ENCODE measurements at regions not wholly inside any gene's neighbourhood (a gene's known extent, or its start where the extent isn't known, plus 50 kb on each side); places are given as distances from the start of the nearest gene placed in this dataset.

DNA sequence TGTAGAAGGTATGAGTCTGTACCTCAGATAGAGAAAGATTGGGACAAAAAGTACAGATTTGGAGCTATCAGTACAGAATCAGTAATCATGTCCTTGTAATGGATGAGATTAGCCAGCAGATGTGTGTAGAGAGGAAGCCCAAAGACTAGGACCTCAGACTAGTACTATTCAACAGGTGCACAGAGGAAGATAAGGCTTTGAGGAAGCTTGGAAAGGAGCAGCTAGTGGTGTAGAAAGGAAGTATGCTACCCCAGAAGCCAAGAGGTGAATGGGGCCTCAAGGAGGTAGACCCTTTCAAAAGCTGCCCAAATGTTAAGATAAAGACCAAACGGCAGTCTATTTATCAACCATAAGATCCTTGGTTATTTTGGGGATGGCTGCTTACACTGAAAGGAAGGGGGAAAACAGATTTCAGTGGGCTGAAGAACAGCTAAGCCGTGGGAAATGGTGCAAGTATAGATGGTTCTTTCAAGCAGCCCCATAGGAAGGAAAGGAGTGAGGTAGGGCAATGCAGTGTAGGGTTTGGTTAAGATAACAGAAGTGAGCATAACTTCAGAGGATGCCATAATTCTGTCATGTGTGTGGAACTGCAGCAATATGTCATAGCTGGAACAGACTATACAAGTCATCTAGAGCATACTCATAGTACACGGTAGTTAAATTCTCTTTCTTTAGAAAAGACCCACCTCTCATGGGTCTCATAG, 221.7 kb downstream of the HHIPL2 start:
- TF ChIP-seq TCF4 (CRISPR knock-in tag; IDR thresholded peaks at IDR 0.05; ENCODE audit: borderline replicate concordance) (no peak), TOX (CRISPR knock-in tag; IDR thresholded peaks at IDR 0.05; ENCODE audit: borderline replicate concordance) (no peak), ESRRG (CRISPR knock-in tag; IDR thresholded peaks at IDR 0.05) (no peak), ZNF70 (CRISPR knock-in tag; IDR thresholded peaks at IDR 0.05) (no peak), ZFP3 (CRISPR knock-in tag; IDR thresholded peaks at IDR 0.05) (no peak), RARB (CRISPR knock-in tag; IDR thresholded peaks at IDR 0.05) (no peak)
- ATAC-seq = no peak

DNA sequence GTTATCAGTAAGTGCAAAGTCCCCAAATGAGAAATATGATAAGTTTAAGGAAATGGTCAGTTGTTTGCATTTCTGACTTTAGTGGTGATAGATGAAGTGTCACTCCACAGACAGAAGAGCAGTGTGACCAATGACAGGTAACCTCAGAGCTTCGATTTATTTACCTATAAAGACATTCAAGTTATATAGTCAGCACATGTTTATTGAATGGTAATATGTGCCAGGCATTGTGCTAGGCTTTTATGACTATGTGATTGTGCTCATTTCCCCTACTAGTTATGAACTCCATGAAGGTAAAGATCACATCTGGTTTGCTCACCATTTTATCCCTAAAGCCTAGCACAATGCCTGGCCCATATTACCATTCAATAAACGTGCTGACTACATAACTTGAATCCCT, 222.4 kb downstream of the HHIPL2 start:
- TF ChIP-seq ARNTL (CRISPR knock-in tag; IDR thresholded peaks at IDR 0.05; ENCODE audit: borderline replicate concordance, low read depth) (no peak), ZNF565 (CRISPR knock-in tag; conservative IDR thresholded peaks at IDR 0.05; ENCODE audit: low read depth) (no peak), ZC3H10 (CRISPR knock-in tag; IDR thresholded peaks at IDR 0.05) (no peak)
- TF ChIP-seq, protein P1, sequence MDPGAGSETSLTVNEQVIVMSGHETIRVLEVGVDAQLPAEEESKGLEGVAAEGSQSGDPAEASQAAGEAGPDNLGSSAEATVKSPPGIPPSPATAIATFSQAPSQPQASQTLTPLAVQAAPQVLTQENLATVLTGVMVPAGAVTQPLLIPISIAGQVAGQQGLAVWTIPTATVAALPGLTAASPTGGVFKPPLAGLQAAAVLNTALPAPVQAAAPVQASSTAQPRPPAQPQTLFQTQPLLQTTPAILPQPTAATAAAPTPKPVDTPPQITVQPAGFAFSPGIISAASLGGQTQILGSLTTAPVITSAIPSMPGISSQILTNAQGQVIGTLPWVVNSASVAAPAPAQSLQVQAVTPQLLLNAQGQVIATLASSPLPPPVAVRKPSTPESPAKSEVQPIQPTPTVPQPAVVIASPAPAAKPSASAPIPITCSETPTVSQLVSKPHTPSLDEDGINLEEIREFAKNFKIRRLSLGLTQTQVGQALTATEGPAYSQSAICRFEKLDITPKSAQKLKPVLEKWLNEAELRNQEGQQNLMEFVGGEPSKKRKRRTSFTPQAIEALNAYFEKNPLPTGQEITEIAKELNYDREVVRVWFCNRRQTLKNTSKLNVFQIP (CRISPR knock-in tag; IDR thresholded peaks at IDR 0.05; ENCODE audit: borderline replicate concordance, low read depth) = no peak
- no peak for ATAC-seq

DNA sequence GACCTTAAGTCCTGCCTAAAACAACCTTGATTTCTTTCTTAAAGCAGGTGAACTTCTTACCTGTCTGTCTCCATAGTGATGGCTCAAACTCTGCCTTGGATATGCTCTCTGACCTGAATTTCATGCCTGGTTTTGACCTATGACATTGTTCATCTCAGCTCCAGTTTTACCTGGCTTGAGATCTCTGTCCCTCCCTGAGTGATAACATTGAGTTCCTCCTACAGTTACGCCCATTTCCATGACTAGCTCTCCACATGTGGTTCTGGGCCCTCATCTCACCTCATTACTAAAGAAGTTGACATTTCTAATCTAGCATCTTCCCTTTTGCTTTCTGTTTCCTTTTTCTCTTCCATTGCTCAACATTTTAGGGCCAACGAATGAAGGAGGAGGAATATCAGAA, 233.1 kb downstream of the HHIPL2 start:
- TF ChIP-seq CSDC2 (CRISPR knock-in tag; IDR thresholded peaks at IDR 0.05) (no peak), PPARA (CRISPR knock-in tag; IDR thresholded peaks at IDR 0.05; ENCODE audit: borderline replicate concordance) (no peak), SNAI2 (CRISPR knock-in tag; IDR thresholded peaks at IDR 0.05) (no peak), RARB (CRISPR knock-in tag; IDR thresholded peaks at IDR 0.05) (no peak), GLIS3 (CRISPR knock-in tag; IDR thresholded peaks at IDR 0.05) (no peak)
- ATAC-seq = no peak

DNA sequence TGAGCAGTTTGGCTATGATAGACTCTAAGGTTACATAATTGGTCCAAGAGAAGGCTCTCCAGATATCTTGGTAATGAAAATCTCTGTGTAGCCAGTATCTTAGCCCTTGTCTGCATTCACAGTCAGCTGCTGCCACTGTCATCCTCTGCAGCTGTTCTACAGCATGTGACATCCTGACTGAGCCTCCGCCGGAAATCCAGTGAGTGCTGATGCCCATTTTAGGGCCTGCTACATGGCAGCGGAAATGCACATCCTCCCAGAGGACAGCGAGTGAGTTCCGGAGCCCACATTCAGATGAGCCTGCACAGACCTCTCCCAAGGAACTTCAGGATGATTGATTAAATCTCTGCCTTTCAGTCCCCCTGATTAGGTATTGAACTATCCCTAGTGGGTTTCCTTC, 237.1 kb downstream of the HHIPL2 start:
- no peak for ATAC-seq
- TF ChIP-seq TCF4 (CRISPR knock-in tag; IDR thresholded peaks at IDR 0.05; ENCODE audit: borderline replicate concordance) (no peak), OSR1 (CRISPR knock-in tag; IDR thresholded peaks at IDR 0.05) (no peak), ZNF8 (CRISPR knock-in tag; IDR thresholded peaks at IDR 0.05) (no peak), BACH2 (CRISPR knock-in tag; IDR thresholded peaks at IDR 0.05; ENCODE audit: borderline replicate concordance) (no peak), PPARA (CRISPR knock-in tag; IDR thresholded peaks at IDR 0.05; ENCODE audit: borderline replicate concordance) (no peak), CSDC2 (CRISPR knock-in tag; IDR thresholded peaks at IDR 0.05) (no peak), ZFP30 (CRISPR knock-in tag; IDR thresholded peaks at IDR 0.05) (no peak), RARB (CRISPR knock-in tag; IDR thresholded peaks at IDR 0.05) (no peak), SNAI2 (CRISPR knock-in tag; IDR thresholded peaks at IDR 0.05) (no peak), TOX (CRISPR knock-in tag; IDR thresholded peaks at IDR 0.05; ENCODE audit: borderline replicate concordance) (no peak), ZC3H10 (CRISPR knock-in tag; IDR thresholded peaks at IDR 0.05) (no peak), ISL1 (CRISPR knock-in tag; IDR thresholded peaks at IDR 0.05) (no peak), ESRRG (CRISPR knock-in tag; IDR thresholded peaks at IDR 0.05) (no peak)
- TF ChIP-seq, protein P2, sequence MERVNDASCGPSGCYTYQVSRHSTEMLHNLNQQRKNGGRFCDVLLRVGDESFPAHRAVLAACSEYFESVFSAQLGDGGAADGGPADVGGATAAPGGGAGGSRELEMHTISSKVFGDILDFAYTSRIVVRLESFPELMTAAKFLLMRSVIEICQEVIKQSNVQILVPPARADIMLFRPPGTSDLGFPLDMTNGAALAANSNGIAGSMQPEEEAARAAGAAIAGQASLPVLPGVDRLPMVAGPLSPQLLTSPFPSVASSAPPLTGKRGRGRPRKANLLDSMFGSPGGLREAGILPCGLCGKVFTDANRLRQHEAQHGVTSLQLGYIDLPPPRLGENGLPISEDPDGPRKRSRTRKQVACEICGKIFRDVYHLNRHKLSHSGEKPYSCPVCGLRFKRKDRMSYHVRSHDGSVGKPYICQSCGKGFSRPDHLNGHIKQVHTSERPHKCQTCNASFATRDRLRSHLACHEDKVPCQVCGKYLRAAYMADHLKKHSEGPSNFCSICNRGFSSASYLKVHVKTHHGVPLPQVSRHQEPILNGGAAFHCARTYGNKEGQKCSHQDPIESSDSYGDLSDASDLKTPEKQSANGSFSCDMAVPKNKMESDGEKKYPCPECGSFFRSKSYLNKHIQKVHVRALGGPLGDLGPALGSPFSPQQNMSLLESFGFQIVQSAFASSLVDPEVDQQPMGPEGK (CRISPR knock-in tag; IDR thresholded peaks at IDR 0.05; ENCODE audit: borderline replicate concordance) = no peak
- TF ChIP-seq, protein P1 (CRISPR knock-in tag; IDR thresholded peaks at IDR 0.05; ENCODE audit: borderline replicate concordance, low read depth) = no peak
- TF ChIP-seq, protein P3, sequence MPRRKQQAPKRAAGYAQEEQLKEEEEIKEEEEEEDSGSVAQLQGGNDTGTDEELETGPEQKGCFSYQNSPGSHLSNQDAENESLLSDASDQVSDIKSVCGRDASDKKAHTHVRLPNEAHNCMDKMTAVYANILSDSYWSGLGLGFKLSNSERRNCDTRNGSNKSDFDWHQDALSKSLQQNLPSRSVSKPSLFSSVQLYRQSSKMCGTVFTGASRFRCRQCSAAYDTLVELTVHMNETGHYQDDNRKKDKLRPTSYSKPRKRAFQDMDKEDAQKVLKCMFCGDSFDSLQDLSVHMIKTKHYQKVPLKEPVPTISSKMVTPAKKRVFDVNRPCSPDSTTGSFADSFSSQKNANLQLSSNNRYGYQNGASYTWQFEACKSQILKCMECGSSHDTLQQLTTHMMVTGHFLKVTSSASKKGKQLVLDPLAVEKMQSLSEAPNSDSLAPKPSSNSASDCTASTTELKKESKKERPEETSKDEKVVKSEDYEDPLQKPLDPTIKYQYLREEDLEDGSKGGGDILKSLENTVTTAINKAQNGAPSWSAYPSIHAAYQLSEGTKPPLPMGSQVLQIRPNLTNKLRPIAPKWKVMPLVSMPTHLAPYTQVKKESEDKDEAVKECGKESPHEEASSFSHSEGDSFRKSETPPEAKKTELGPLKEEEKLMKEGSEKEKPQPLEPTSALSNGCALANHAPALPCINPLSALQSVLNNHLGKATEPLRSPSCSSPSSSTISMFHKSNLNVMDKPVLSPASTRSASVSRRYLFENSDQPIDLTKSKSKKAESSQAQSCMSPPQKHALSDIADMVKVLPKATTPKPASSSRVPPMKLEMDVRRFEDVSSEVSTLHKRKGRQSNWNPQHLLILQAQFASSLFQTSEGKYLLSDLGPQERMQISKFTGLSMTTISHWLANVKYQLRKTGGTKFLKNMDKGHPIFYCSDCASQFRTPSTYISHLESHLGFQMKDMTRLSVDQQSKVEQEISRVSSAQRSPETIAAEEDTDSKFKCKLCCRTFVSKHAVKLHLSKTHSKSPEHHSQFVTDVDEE (CRISPR knock-in tag; IDR thresholded peaks at IDR 0.05) = no peak
- TF ChIP-seq, protein P4, sequence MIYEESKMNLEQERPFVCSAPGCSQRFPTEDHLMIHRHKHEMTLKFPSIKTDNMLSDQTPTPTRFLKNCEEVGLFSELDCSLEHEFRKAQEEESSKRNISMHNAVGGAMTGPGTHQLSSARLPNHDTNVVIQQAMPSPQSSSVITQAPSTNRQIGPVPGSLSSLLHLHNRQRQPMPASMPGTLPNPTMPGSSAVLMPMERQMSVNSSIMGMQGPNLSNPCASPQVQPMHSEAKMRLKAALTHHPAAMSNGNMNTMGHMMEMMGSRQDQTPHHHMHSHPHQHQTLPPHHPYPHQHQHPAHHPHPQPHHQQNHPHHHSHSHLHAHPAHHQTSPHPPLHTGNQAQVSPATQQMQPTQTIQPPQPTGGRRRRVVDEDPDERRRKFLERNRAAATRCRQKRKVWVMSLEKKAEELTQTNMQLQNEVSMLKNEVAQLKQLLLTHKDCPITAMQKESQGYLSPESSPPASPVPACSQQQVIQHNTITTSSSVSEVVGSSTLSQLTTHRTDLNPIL (CRISPR knock-in tag; IDR thresholded peaks at IDR 0.05; ENCODE audit: low read depth) = no peak

Data from SK-N-SH treated with all-trans-retinoic acid at 6 μM for 48 hours (cell line).